ENCODE measurements at regions not wholly inside any gene's neighbourhood (a gene's known extent, or its start where the extent isn't known, plus 50 kb on each side); places are given as distances from the start of the nearest gene placed in this dataset.

- H3K27ac ChIP-seq, result no peak overlapping the region
- TF ChIP-seq ZFX (IDR thresholded peaks at IDR 0.05; ENCODE audit: borderline replicate concordance), result no peak
These were observed 108.9 kb upstream of the TSC22D2 start for GRCh38 chr3:150299201-150299600.

- TF ChIP-seq CTCF (IDR thresholded peaks at IDR 0.05) (no peak), ZFX (IDR thresholded peaks at IDR 0.05; ENCODE audit: borderline replicate concordance) (no peak)
These were observed 111.1 kb upstream of the TSC22D2 start for GRCh38 chr3:150296966-150297365.

GRCh38 chr3:150296123-150296735 lies 111.9 kb upstream of the TSC22D2 start:
- H3K27ac ChIP-seq, result no peak overlapping the region
- TF ChIP-seq CTCF (IDR thresholded peaks at IDR 0.05), result no peak
- no peak for TF ChIP-seq ZFX (IDR thresholded peaks at IDR 0.05; ENCODE audit: borderline replicate concordance)

More at GRCh38 chr3:150296966-150297365, 111.1 kb upstream of the TSC22D2 start:
- H3K27ac ChIP-seq, result no peak overlapping the region

GRCh38 chr3:150293401-150294001 lies 114.6 kb upstream of the TSC22D2 start:
- TF ChIP-seq CTCF (IDR thresholded peaks at IDR 0.05) (no peak), ZFX (IDR thresholded peaks at IDR 0.05; ENCODE audit: borderline replicate concordance) (no peak)
- no peak overlapping the region for H3K27ac ChIP-seq

GRCh38 chr3:150292891-150293290 lies 115.2 kb upstream of the TSC22D2 start:
- no peak for TF ChIP-seq CTCF (IDR thresholded peaks at IDR 0.05)
- TF ChIP-seq ZFX (IDR thresholded peaks at IDR 0.05; ENCODE audit: borderline replicate concordance), result no peak
- H3K27ac ChIP-seq, result no peak overlapping the region

- no peak overlapping the region for H3K27ac ChIP-seq
- TF ChIP-seq ZFX (IDR thresholded peaks at IDR 0.05; ENCODE audit: borderline replicate concordance) (no peak), CTCF (IDR thresholded peaks at IDR 0.05) (no peak)
These were observed 116.6 kb upstream of the TSC22D2 start for GRCh38 chr3:150291515-150291914.

GRCh38 chr3:150286390-150287147 lies 121.5 kb upstream of the TSC22D2 start:
- TF ChIP-seq ZFX (IDR thresholded peaks at IDR 0.05; ENCODE audit: borderline replicate concordance), result no peak
- TF ChIP-seq CTCF (IDR thresholded peaks at IDR 0.05), result peak; percentile 76
- H3K27ac ChIP-seq, result no peak overlapping the region

Measured in 22Rv1 (cell line).